Uterus (tissue), 2 donors: ENCODE measurements at regions not wholly inside any gene's neighbourhood (a gene's known extent, or its start where the extent isn't known, plus 50 kb on each side); places are given as distances from the start of the nearest gene placed in this dataset.

Source experiments
- POLR2A ChIP-seq, 2 donors: fragments of 450-650 bp; IDR thresholded peaks; one replicate each; pipeline ENCODE4 v1.6.1; 2016; ENCODE audit warnings: antibody characterized with exemption in 2 of 2, mild to moderate bottlenecking in 1 of 2, moderate library complexity in 1 of 2
- TF ChIP-seq, protein P1 (sequence below), 4 experiments: fragments of 200-600 bp in 2 of 4; fragments of 450-650 bp in 2 of 4; sonication (generic) in 2 of 4; IDR thresholded peaks; one replicate each; pipeline ENCODE4 v1.5.1; 2016 to 2019; ENCODE audit warnings: antibody characterized with exemption in 4 of 4, mild to moderate bottlenecking in 2 of 4, moderate library complexity in 1 of 4

DNA sequence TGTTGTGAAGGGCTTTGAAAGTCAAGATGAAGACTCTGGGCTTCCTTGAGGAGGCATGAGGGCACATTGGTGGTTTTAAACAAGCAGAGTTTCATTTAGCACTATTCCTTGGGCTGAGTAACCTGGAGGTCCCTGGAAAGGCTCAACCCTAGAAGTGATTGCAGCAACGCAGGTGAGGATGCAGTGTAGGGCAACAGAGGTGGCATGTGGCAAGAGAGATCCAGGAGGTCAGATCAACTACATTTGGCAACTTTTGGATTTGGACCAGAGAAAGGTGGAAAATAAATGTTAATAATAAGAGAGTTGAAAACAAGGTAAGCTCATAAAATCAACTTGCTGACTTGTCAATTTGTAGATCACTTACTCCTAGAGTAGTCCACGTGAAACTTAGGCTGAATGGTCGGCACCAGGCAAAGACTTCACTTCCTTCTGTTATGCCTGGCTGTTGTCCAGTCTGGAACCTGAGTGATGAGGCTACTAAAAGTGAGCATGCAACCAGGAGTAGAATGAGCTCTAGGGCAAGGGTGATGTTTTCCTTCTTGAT is 414.6 kb upstream of the ZMIZ1 start:
- TF ChIP-seq, protein P1, sequence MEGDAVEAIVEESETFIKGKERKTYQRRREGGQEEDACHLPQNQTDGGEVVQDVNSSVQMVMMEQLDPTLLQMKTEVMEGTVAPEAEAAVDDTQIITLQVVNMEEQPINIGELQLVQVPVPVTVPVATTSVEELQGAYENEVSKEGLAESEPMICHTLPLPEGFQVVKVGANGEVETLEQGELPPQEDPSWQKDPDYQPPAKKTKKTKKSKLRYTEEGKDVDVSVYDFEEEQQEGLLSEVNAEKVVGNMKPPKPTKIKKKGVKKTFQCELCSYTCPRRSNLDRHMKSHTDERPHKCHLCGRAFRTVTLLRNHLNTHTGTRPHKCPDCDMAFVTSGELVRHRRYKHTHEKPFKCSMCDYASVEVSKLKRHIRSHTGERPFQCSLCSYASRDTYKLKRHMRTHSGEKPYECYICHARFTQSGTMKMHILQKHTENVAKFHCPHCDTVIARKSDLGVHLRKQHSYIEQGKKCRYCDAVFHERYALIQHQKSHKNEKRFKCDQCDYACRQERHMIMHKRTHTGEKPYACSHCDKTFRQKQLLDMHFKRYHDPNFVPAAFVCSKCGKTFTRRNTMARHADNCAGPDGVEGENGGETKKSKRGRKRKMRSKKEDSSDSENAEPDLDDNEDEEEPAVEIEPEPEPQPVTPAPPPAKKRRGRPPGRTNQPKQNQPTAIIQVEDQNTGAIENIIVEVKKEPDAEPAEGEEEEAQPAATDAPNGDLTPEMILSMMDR (IDR thresholded peaks at IDR 0.05) = no peak
- TF ChIP-seq POLR2A (IDR thresholded peaks at IDR 0.05) = no peak
